ENCODE measurements at regions not wholly inside any gene's neighbourhood (a gene's known extent, or its start where the extent isn't known, plus 50 kb on each side); places are given as distances from the start of the nearest gene placed in this dataset.

DNA sequence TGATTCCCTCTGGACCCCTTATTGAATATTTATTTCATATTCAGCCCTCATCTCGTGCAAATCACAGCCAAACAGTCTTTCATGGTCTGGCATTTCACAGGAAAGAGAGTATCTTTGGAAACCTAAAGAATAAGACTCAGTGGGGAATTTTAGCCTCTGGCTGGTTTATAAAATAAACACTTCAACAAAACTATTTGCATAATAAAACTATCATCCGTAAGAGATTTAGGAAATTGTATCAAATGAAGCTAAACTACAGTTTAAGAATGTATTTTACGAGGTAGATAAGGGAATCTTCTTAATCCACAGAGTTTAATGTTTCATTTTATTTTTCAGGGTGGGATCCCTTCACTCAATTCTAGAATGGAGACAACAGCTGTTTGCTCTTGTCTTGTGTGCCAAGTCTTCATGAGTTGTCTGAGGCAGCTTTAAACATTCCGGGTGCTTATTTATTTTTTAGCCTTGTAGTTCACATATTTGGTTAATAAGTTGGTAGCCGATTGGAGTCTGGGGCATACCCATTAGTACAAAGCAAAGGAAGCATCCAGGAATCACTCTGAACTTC is 634.4 kb upstream of the KLF12 start:
- H2AK5ac ChIP-seq (ENCODE audit: low read depth, low read length) = no peak overlapping the region

More for the DNA sequence above, 634.4 kb upstream of the KLF12 start:
- H4K5ac ChIP-seq (ENCODE audit: insufficient read length, low read depth, low read length) = no peak overlapping the region
- H2BK12ac ChIP-seq (ENCODE audit: low read depth, low read length) = no peak overlapping the region
- no peak overlapping the region for H2BK5ac ChIP-seq (ENCODE audit: low read depth, low read length)
- no peak overlapping the region for H3K23ac ChIP-seq (ENCODE audit: insufficient read length)
- H3K4ac ChIP-seq (replicated peaks; ENCODE audit: insufficient read length, low read depth, low read length) = no peak overlapping the region
- H4K8ac ChIP-seq (ENCODE audit: extremely low read depth, insufficient read depth, low read length) = no peak overlapping the region
- ChIA-PET POLR2A (ENCODE audit: partially characterized antibody) (no interaction called here), CTCF (ENCODE audit: partially characterized antibody) (interaction anchor here (1.2 kb wide), 1 partner anchor 452 kb away, joined by 3 read pairs; no protein-coding TSS in a partner anchor)
- TF ChIP-seq, protein P1, sequence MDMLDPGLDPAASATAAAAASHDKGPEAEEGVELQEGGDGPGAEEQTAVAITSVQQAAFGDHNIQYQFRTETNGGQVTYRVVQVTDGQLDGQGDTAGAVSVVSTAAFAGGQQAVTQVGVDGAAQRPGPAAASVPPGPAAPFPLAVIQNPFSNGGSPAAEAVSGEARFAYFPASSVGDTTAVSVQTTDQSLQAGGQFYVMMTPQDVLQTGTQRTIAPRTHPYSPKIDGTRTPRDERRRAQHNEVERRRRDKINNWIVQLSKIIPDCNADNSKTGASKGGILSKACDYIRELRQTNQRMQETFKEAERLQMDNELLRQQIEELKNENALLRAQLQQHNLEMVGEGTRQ (IDR thresholded peaks at IDR 0.05; ENCODE audit: low read length) = no peak
- no peak for TF ChIP-seq TAF7 (optimal IDR thresholded peaks at IDR 0.05; ENCODE audit: borderline replicate concordance, low read depth, low read length)
- no peak for TF ChIP-seq POLR2A (IDR thresholded peaks at IDR 0.05; ENCODE audit: control extremely low read depth in 1 of 2, low read depth in 2 of 2, low read length in 2 of 2)
- TF ChIP-seq, protein P2, sequence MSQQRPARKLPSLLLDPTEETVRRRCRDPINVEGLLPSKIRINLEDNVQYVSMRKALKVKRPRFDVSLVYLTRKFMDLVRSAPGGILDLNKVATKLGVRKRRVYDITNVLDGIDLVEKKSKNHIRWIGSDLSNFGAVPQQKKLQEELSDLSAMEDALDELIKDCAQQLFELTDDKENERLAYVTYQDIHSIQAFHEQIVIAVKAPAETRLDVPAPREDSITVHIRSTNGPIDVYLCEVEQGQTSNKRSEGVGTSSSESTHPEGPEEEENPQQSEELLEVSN (IDR thresholded peaks at IDR 0.05) = no peak
- TF ChIP-seq POU5F1 (IDR thresholded peaks at IDR 0.05; ENCODE audit: low read depth, low read length) = no peak
- no peak for TF ChIP-seq CHD2 (IDR thresholded peaks at IDR 0.05; ENCODE audit: low read length)
- no peak for TF ChIP-seq PHF8 (conservative IDR thresholded peaks at IDR 0.05; ENCODE audit: low read depth, low read length)
- TF ChIP-seq, protein P3, sequence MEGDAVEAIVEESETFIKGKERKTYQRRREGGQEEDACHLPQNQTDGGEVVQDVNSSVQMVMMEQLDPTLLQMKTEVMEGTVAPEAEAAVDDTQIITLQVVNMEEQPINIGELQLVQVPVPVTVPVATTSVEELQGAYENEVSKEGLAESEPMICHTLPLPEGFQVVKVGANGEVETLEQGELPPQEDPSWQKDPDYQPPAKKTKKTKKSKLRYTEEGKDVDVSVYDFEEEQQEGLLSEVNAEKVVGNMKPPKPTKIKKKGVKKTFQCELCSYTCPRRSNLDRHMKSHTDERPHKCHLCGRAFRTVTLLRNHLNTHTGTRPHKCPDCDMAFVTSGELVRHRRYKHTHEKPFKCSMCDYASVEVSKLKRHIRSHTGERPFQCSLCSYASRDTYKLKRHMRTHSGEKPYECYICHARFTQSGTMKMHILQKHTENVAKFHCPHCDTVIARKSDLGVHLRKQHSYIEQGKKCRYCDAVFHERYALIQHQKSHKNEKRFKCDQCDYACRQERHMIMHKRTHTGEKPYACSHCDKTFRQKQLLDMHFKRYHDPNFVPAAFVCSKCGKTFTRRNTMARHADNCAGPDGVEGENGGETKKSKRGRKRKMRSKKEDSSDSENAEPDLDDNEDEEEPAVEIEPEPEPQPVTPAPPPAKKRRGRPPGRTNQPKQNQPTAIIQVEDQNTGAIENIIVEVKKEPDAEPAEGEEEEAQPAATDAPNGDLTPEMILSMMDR (IDR thresholded peaks at IDR 0.05; ENCODE audit: control extremely low read depth in 1 of 3, insufficient read depth in 1 of 3, low read depth in 1 of 3, low read length in 3 of 3) = no peak
- no peak overlapping the region for H3K9ac ChIP-seq (replicated peaks in 1 of 4; ENCODE audit: extremely low read depth in 1 of 4, low read depth in 3 of 4, low read length in 3 of 4)
- H2AFZ ChIP-seq (ENCODE audit: low read length) = no peak overlapping the region
- no peak overlapping the region for H3K4me2 ChIP-seq (ENCODE audit: insufficient read depth in 1 of 2, low read depth in 2 of 2, low read length in 2 of 2)
- no peak overlapping the region for H2BK20ac ChIP-seq (ENCODE audit: low read length)
- H3K56ac ChIP-seq (replicated peaks; ENCODE audit: insufficient read length, low read depth, low read length) = no peak overlapping the region
- no peak overlapping the region for H2BK15ac ChIP-seq (ENCODE audit: low read length)
- no peak overlapping the region for H3K18ac ChIP-seq (ENCODE audit: extremely low read depth, low read length)
- no peaks in the 10 kb centered on the region; a peak in 1 of 8 replicates for H3K36me3 ChIP-seq (ENCODE audit: control insufficient read depth in 2 of 4, insufficient read depth in 4 of 4, low read length in 3 of 4)
- no peak overlapping the region for H2BK120ac ChIP-seq (replicated peaks; ENCODE audit: low read depth, low read length)
- no peak overlapping the region for H4K91ac ChIP-seq (replicated peaks; ENCODE audit: insufficient read length, low read length)
- 73% methylated on average over 5 of the region's 5 CpGs; no CpG with 5 or more reads in 1 of the 2 experiments for WGBS, 2 experiments (ENCODE audit: extremely low coverage in 1 of 2, insufficient coverage in 1 of 2, insufficient read length in 1 of 2, insufficient replicate concordance in 2 of 2, low coverage in 1 of 2, low lambda C conversion rate in 2 of 2, missing lambda C conversion rate in 1 of 2)
- H3K9me3 ChIP-seq (ENCODE audit: insufficient read depth in 2 of 2, low read depth in 1 of 2, low read length in 1 of 2) = no peaks in the 10 kb centered on the region
- no peak overlapping the region for H3K14ac ChIP-seq (ENCODE audit: insufficient read length)
- no peaks in the 10 kb centered on the region for H3K79me1 ChIP-seq (ENCODE audit: low read depth, low read length)
- H3K27me3 ChIP-seq (replicated peaks in 1 of 4; ENCODE audit: control insufficient read depth in 3 of 4, extremely low read depth in 1 of 4, insufficient read depth in 3 of 4, low read length in 3 of 4) = no peaks in the 10 kb centered on the region
- FAIRE-seq = no peak
- H3K4me3 ChIP-seq (ENCODE audit: extremely low read depth in 1 of 4, insufficient read depth in 2 of 4, low read depth in 3 of 4, low read length in 4 of 4) = no peak overlapping the region
- no peak overlapping the region for H3K27ac ChIP-seq (ENCODE audit: low read depth, low read length)
- H3K4me1 ChIP-seq (replicated peaks in 1 of 4; ENCODE audit: control insufficient read depth in 3 of 4, insufficient read depth in 4 of 4, low read length in 3 of 4) = no peaks in the 10 kb centered on the region
- H4K20me1 ChIP-seq (replicated peaks in 1 of 2; ENCODE audit: control insufficient read depth in 1 of 2, insufficient read depth in 2 of 2, low read length in 2 of 2) = no peaks in the 10 kb centered on the region
- no peaks in the 10 kb centered on the region for H3K79me2 ChIP-seq (ENCODE audit: control insufficient read depth in 1 of 2, insufficient read depth in 2 of 2, low read length in 2 of 2)
- no peak for DNase-seq (ENCODE audit: low read depth in 1 of 2, low spot score in 2 of 2)
- H3K23me2 ChIP-seq (ENCODE audit: low read depth, low read length) = no peaks in the 10 kb centered on the region
